ENCODE measurements at regions not wholly inside any gene's neighbourhood (a gene's known extent, or its start where the extent isn't known, plus 50 kb on each side); places are given as distances from the start of the nearest gene placed in this dataset.

DNA sequence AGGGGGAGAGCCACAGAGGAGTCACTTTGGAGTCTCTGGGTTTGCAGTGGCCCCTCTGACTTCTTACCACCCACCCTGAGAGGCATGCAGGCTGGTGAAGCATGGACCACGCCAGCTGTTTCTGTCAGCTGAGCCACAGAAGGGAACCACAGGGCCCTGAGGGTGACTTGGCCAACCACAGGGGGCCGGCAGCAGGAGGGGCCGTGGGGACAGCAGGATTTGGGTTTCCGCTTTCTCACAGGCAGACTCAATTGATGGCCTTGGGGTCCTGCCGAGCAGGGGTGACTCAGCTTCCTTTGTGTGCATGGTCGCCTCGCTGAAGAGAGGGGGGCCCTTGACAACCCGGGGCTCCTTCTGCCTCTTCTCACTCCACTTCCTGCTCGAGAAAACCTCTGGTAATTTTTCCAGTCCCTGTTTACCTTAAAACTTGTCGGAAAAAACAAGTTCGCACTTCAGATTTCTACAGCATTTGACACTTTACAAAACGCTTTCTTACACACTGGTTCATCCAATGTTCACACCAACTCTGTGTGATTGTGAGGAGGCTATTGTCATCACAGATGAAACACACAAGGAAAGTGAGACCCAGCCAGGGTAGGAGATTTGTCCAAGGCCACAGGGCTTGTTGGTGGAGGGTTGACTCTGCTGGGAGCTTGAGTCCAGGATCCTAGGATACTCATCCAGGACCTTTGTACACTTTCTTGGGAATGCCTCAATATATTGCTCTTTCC, 311.2 kb downstream of the LPIN1 start:
- DNase-seq (ENCODE audit: low read depth): no peak

DNA sequence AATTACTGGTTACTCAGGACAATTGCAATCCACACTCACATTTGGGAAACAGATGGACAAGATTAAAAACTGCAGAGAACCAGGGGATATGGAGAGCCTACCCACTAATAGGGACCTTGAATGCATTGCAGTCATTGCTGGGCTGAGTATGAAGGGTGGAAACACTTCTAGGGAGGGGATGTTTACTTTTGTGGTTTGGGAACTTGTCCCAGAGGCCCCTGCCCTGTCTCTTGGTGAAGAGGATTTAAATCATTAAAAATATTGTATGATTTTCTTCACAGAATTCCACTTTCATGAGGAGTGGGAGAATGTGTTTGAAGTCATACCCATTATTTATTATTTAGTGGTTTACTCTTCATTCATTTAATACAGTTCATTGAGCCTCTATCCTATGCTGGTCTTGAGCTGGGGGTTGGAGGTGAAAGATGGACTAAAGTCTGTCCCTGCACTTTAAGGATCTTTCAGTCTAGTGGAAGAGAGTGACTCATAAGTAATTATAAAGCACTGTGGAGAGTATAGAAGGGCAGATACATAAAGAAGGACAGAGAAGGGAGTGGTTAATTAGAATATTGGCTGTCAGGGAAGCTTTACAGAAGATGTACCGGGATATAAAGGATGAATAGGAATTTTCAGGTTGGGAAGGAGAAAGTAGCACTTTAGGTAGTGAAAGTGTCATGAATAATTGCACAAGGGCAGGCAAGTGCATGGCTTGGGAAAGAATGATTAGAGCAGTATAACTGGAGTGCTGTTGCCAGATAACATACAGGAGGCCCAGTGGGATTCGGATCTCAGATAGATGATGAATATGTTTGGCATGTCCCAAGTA, 313.4 kb downstream of the LPIN1 start:
- no peak for DNase-seq (ENCODE audit: low read depth)

DNA sequence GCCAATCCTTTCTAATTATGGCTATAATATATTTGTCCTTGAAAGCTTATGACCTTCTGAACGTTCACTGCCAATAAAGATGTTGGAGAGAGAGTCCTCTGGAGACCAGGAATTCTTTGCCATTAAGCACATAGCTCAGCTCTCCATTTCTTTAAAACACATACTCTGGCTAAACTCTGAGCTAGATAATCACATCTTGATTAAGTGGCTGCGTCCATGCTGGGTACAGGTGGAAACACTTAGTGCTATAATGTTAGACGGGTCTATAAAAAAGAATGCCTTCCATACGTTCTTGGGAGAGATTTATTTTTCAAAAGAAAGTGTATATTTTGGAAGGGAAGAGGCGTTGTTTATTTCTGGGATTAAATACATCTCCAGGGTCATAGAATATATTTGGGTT, 314.5 kb downstream of the LPIN1 start:
- no peak for DNase-seq (ENCODE audit: low read depth)

DNA sequence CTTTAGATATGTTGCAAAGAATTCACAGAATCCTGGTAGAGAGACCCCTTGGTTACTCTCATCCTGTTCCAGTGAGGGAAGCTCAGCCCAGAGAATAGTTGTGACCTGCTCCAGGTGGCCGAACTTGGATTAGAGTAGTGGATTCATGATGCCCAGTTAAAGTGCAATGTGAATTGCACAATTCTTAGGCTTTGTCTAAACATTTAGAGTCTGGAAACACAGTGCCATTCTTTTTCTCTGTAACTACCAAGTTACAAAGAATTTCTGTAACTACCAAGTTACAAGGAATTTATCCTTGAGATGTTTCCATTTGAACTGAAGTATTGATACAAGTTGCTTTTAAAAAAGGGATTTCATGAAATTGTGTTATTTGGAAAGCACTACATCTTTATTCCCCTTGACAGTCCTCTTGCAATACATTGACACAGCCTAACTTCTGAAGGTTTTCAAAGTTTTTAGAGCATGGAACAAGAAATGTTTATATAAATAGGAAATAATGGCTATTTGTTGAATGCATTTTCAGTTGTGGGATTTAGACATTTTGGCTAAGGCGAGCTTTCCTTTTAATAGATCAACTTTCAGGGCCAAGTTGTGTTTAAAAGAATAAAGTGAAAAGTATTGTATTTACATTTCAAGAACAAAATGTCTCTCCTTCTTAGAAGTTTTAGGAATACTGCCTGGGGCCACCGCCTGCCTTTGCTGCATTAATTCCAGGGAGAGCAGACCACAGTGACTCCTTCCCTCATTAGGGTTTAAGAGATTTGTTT, 315.0 kb downstream of the LPIN1 start:
- DNase-seq (ENCODE audit: low read depth): no peak

DNA sequence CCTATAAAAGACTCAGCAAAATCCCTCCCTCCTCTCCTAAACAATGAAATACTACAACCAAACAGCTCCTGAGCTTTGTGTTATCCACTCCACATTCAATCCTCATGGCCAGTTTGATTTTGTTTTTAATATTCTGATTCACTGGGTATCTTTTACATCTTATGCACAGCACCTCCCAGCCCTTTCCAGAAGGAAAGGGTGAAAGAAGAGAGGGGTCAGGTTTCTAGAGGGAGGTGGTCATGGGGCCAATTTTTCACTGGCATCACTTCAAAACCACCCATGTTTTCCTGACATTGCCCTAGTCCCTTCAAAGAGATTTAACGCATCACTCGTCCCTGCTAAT, 315.6 kb downstream of the LPIN1 start:
- no peak for DNase-seq (ENCODE audit: low read depth)

DNA sequence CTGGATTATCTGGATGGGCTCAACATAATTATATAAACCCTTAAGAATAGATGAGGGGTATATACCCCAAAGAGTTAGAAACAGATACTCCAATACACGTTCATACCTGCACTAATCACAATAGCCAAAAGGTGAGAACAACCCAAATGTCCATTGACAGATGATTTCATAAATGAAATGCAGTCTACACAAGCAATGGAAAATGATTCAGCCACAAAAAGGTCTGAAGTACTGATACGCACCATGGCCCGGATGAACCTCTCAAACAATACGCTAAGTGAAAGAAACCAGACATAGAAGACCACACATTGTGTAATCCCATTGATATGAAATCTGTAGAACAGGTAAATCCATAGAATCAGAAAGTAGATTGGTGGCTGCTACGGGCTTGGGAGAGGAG, 316.8 kb downstream of the LPIN1 start:
- DNase-seq (ENCODE audit: low read depth): no peak

DNA sequence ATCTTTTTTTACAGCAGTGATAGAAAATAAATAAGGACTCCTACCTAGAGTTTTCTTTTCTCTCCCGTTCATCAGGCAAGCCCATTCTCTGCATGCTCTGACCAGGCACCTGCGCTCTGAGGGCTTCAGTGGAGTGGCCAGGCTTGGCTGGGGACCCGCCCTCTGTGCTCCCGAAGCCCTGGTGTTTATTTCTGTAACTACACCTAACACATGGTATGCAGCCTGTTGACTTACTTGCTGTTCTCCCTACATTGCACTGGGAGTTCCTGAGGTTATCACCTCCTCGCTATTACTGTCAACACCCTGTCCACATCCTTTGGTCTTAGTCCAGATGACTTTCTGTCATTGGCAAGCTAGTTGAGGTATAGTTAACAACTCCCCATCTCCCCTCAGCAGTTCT, 317.7 kb downstream of the LPIN1 start:
- no peak for DNase-seq (ENCODE audit: low read depth)

DNA sequence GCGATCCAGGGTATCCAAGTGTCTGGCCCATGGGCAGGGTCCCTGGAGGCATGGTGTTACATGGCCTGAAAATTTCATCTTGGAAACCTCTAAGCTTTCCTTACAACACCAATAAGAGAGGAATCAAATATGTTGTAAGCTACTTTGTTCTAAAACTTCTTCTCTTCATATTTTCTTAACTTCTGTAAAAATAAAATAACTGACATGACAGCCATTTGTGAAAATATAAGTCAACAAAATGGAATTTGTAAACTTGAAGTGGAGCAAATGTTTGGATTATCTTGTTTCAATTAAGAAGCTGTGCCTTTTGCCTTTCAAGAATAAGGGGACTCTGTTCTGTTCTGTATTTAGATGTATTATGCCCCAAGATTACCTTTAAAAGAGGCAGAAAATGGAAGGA, 319.7 kb downstream of the LPIN1 start:
- DNase-seq (ENCODE audit: low read depth): no peak

DNA sequence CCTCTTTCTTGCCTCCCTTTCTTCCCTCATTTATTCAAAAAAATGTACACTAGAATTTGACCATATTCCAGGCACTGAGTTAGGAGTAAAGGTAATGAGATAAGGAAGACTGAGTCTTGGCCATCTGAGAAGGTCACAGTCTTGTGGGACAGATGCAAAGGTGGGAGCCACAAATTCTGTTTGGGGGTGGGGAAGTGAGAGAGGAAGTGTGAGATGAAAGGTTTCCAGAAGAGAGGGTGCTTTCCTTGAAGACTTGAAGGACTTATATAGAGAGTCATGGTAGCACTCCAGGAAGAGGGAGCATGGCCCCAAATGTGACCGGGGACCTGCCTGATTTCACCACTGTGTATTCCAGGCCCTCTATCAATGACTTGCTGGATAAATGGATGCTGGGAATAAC, 320.6 kb downstream of the LPIN1 start:
- no peak for DNase-seq (ENCODE audit: low read depth)

DNA sequence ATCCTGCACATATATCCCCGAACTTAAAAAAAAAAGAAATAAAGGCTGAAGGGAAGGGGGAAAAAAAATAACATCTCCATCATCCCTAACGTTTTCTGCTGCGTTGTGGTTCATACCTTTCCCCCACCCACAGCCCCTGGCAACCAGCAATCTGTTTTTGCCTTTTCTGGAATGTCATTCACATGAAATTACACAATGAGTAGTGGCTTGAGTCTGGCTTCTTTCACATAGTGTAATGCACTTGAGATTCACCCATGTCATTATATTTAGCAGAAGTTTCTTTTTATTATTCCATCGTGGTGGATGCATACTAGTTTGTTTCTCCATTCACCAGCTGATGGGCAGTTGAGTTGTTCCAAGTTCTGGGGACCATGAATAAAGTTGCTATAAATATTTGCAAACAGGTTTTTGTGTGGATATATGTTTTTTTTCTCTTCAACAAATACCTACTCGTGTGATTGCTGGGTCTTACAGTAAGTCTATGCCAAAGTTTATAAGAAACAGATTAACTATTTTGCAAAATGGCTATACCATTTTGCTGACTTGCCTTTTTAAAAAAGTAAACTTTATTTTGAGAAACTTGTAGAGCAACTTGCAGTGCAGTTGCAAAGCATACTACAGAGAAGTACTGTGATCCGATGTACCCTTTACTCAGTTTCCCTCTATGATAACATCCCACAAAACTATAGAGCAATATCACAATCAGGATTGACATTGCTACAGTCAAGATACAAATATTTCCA, 322.5 kb downstream of the LPIN1 start:
- DNase-seq (ENCODE audit: low read depth): no peak

DNA sequence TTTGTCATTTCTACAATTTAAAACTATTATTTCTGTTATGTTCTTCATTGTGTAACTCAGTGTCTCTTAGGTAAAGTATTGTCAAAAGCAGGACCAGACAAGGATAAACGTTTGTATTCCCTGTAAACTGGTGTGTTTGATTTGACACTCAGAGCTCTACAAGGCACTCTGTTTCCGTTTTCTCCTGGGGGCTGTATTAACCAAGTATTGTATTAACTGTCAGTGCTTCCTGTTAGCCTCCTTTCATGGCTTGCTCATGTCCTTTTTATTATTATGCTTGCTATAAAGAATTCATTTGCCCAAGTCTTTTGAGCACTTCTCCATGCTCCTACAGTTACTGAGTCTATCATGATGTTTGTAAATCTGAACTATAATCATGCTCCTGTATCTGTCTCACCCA, 323.7 kb downstream of the LPIN1 start:
- no peak for DNase-seq (ENCODE audit: low read depth)

DNA sequence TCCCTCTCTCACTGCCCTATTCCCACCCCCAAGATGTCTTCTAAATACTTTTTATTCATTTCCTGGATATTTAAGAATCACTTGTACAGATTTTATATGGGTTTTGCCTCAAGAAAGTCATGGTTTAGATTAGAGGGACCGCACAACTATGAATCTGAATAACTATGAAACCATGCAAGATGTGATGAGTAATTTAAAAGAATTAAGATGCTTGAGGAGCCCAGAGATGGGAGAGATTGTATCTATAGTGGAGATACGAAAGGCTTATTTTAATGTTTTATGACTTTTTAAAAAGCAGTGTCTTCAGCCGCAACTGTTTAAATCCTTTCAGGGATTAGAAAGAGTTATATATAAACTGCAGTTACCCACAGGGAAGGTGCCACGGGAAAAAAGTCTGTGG, 324.1 kb downstream of the LPIN1 start:
- DNase-seq (ENCODE audit: low read depth): no peak

DNA sequence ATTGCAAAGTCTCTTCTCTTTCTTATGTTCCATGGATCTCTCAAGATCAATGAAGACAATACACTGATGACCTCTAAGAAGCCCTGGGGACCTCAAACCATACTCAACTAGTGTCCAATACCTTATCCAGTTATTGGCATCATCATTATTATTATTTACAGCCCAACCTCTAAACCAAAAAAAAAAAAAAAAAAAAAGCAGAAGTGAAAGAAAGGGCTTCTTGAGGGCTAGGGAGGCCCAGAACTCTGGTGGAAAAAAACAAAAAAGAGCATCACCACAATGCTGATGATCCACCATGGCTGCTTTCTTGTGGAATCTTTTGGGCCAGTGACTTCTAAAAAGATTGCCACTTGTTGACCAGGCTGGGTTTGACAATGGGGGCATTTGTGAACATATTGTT, 324.9 kb downstream of the LPIN1 start:
- no peak for DNase-seq (ENCODE audit: low read depth)

DNA sequence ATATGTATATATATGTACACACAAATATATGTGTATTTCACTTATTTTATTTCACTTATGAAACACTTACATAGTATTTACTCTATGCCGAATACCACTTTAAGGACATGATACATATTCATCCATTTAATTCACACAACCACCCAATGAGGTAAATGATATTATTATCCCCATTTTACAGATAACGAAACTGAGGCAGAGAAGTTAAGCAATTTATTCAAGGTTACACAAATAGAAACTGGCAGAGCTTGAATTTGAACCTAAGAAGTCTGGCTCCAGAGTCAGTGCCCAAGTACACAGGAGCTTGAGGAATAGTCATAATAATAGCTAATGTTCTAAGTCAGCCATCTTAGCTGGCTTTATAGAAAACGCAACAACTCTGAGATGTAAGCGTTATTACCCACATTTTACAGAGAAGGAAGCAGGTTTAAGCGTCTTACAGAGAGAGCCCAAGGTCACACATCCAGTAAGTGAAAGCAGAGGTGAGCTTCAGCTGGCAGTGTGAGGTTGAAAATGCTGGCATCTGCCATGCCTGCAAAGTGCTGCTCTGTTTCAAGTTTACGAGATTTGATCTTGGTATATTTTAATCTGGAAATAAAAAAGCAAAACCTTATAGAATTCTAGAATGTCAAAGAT, 326.9 kb downstream of the LPIN1 start:
- no peak for DNase-seq (ENCODE audit: low read depth)

DNA sequence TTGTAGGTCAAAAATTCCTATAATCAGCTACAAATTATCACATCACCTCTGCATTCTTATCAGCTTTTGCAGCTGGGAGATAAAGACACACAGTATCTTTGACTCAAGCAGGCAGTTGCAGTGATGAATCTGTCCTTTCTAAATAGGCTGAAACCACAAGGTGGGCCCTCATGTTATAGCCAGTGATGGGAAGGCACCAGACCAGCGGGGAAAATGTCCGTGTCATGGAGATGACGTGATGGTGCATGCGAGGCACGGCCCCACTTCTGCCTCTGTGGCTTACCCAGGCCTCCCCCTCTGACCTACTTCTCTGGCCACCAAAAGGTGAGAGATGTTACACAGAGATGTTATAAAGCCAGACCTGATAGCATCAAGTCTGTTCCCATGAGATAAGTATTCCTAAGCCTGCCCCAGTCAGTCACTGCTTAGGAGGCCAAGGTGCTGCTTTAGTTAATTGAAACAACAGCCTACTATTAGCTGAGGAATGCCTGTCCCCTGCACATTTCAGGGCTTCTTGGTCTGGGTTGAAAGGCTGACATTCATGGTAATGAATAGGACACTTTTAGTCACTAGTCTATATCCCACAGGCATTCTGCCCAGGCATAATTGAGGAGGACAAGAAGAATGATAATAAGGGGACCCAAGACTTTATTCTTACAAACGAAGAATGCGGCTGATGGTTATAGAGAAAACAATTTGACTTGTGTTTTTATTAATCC, 327.9 kb downstream of the LPIN1 start:
- no peak for DNase-seq (ENCODE audit: low read depth)

DNA sequence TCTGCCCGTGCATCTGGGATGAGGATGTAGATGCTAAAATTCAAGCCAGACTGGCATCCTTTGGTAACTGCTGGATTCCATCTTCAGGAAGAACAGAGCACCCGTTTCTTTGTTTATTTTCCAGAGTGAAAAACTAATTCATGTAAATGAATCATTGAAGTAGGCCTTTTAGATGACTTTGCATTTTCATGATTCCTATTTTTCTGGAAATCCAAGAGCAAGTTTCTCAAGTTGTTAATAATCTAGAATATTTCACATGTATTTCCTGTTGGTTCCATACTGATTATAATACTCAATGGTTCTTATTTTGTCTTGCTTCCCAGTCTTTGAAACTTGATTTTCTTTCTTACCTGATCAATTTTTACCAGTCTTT, 328.4 kb downstream of the LPIN1 start:
- no peak for DNase-seq (ENCODE audit: low read depth)

DNA sequence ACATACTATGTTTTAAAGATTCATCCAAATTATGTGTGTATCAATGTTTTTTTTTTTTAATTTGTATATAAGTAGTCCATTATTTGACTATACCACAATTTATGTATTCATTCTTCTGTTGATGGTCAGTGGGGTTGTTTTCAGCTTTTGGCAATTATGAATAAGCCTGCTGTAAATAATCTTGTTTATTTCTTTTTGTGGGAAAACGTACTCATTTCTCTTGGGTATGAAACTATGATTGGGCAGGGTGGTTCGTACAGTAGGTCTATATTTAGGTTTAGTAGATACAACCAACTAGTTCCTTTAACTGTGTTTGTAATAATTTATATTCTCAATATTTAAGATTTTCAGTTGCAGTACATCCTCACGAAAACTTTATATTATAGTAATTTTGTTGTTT, 329.2 kb downstream of the LPIN1 start:
- DNase-seq (ENCODE audit: low read depth): no peak

DNA sequence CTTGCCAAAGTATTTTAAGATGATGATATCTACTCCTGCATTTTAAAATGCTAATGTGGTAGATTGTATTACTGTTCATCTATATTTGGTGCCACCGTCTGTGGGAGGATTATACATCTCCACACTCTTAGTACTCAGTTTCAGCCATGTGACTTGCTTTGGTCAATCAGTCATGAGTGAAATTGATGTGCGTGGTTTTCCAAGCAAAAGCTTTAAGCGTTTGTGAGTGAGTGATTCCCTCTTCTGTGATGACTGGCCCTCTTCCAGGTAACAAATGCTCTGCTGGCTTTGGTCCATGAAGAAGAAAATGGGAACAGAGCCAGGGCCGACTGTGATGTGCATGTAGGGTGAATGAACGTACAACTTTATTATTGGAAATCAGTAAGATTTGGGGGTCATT, 330.4 kb downstream of the LPIN1 start:
- DNase-seq (ENCODE audit: low read depth): no peak

DNA sequence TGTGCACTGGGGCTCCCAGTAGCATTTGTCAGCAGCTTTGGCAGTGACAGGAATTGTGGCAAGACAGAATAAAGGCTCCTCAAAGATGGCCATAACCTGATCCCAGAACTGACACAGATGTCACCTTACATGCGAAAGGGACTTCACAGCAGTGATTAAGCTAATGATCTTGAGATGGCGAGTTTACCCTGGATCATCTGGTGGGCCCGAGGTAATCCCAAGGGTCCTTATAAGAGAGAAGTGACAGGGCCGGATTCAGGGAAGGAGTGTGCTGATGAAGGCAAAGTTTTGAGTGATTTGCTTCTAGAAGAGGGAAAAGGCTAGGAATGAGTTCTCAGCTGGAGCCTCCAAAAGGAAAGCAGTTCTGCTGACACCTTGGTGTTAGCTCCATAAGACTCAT, 333.9 kb downstream of the LPIN1 start:
- DNase-seq (ENCODE audit: low read depth): no peak

DNA sequence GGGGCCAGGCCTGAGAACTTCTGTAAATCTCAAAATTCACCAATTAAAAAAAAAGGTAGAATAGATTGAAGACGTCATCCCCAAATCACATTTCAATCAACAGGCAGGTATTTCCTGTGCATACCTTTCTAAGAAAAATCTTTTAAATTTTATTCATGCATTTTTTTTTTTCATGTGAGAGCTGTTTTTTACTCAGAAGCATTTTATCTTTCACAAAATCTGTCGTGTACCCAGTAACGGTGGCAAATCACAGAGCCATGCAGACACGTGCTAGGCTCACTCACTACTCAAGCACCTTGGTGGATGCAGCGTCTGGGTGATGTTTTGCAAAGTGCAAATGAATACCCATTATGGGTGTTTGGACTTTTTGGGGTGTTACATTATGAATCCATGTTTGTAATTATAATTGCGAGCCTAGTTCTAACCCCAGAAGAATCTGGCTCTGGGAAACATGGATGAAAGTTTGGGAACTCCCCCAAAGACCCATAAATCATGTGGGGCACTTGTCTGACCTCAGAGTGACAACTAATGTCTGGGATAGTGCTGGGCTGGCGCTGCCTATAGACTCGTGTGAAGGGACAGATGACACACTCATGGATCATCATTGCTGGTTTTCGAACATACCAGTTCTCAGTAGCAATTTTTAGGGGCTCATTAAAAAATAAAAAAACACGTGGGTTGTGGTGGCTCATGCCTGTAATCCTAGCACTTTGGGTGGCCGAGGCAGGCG, 335.2 kb downstream of the LPIN1 start:
- DNase-seq (ENCODE audit: low read depth): no peak
